GM12878 (cell line): ENCODE measurements at regions not wholly inside any gene's neighbourhood (a gene's known extent, or its start where the extent isn't known, plus 50 kb on each side); places are given as distances from the start of the nearest gene placed in this dataset.
"Not testable (repeated sequence)": the region's sequence is repeated elsewhere in the genome, so short reads cannot be mapped to it uniquely, and the experiment has no call there.

ENCODE experiments used
- BRCA1 ChIP-seq: IDR thresholded peaks from 2 replicates; pipeline ENCODE4 v1.6.1; 2011; ENCODE audit warnings: low read depth, low read length, improper control_type of control experiment
- EZH2 ChIP-seq: IDR thresholded peaks from 2 replicates; pipeline ENCODE4 v1.6.1; 2012; ENCODE audit warnings: low read depth, mild to moderate bottlenecking, control low read depth, inconsistent platforms, low read length, borderline replicate concordance; ENCODE audit not compliant: control insufficient read depth
- MTA2 ChIP-seq: fragments of 450-650 bp; IDR thresholded peaks from 2 replicates; pipeline ENCODE4 v1.6.1; 2016; ENCODE audit warnings: low read depth, mild to moderate bottlenecking, moderate library complexity
- MXI1 ChIP-seq: fragments of 150-350 bp; IDR thresholded peaks from 2 replicates; pipeline ENCODE4 v1.6.1; 2011; ENCODE audit warnings: low read depth, mild to moderate bottlenecking, inconsistent platforms, low read length, improper control_type of control experiment
- NFIC ChIP-seq: IDR thresholded peaks from 2 replicates; pipeline ENCODE4 v1.6.1; 2012; ENCODE audit warnings: low read depth, mild to moderate bottlenecking, inconsistent platforms, low read length, moderate library complexity
- POLR2A ChIP-seq: IDR thresholded peaks from 2 replicates; pipeline ENCODE4 v1.6.1; 2011; ENCODE audit warnings: low read depth, mild to moderate bottlenecking, low read length
- ZNF274 ChIP-seq: IDR thresholded peaks from one replicate; pipeline ENCODE4 v1.8.0; 2011; ENCODE audit not compliant: insufficient read length, insufficient read depth
- TF ChIP-seq, protein P1 (sequence below): fragments of 450-650 bp; IDR thresholded peaks from 2 replicates; pipeline ENCODE4 v1.6.1; 2017; ENCODE audit warnings: antibody characterized with exemption, mild to moderate bottlenecking, moderate library complexity
- TF ChIP-seq, protein P2 (sequence below), 3 experiments: IDR thresholded peaks in 2 of 3; conservative IDR thresholded peaks in 1 of 3; 2 replicates each; pipeline ENCODE4 v1.5.1; 2011; ENCODE audit warnings: low read depth in 3 of 3, low read length in 3 of 3, mild to moderate bottlenecking in 3 of 3, control low read depth in 2 of 3, moderate library complexity in 2 of 3, inconsistent platforms in 1 of 3, mixed read lengths in 1 of 3; ENCODE audit not compliant: control insufficient read depth in 2 of 3, insufficient read depth in 1 of 3; ENCODE audit errors: extremely low read depth in 1 of 3

DNA sequence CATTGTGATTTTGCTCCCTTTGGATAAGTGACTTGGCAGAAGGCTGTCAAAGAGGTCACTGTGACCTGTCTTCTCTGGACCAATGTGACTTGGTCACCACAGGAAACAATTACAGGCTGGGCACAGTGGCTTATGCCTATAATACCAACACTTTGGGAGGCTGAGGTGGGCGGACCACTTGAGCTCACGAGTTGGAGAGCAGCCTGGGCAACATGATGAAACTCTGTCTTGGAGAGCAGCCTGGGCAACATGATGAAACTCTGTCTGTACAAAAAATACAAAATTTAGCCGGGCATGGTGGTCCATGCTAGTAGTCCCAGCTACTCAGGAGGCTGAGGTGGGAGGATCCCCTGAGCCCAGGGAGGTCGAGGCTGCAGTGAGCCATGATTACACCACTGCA, 256.9 kb downstream of the FAM72C start:
- TF ChIP-seq, protein P1, sequence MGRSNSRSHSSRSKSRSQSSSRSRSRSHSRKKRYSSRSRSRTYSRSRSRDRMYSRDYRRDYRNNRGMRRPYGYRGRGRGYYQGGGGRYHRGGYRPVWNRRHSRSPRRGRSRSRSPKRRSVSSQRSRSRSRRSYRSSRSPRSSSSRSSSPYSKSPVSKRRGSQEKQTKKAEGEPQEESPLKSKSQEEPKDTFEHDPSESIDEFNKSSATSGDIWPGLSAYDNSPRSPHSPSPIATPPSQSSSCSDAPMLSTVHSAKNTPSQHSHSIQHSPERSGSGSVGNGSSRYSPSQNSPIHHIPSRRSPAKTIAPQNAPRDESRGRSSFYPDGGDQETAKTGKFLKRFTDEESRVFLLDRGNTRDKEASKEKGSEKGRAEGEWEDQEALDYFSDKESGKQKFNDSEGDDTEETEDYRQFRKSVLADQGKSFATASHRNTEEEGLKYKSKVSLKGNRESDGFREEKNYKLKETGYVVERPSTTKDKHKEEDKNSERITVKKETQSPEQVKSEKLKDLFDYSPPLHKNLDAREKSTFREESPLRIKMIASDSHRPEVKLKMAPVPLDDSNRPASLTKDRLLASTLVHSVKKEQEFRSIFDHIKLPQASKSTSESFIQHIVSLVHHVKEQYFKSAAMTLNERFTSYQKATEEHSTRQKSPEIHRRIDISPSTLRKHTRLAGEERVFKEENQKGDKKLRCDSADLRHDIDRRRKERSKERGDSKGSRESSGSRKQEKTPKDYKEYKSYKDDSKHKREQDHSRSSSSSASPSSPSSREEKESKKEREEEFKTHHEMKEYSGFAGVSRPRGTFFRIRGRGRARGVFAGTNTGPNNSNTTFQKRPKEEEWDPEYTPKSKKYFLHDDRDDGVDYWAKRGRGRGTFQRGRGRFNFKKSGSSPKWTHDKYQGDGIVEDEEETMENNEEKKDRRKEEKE = not testable (repeated sequence)
- TF ChIP-seq ZNF274, MXI1, NFIC, MTA2, BRCA1, POLR2A, EZH2: not testable (repeated sequence)
- TF ChIP-seq, protein P2, sequence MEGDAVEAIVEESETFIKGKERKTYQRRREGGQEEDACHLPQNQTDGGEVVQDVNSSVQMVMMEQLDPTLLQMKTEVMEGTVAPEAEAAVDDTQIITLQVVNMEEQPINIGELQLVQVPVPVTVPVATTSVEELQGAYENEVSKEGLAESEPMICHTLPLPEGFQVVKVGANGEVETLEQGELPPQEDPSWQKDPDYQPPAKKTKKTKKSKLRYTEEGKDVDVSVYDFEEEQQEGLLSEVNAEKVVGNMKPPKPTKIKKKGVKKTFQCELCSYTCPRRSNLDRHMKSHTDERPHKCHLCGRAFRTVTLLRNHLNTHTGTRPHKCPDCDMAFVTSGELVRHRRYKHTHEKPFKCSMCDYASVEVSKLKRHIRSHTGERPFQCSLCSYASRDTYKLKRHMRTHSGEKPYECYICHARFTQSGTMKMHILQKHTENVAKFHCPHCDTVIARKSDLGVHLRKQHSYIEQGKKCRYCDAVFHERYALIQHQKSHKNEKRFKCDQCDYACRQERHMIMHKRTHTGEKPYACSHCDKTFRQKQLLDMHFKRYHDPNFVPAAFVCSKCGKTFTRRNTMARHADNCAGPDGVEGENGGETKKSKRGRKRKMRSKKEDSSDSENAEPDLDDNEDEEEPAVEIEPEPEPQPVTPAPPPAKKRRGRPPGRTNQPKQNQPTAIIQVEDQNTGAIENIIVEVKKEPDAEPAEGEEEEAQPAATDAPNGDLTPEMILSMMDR (IDR thresholded peaks at IDR 0.05 in 2 of 3, conservative IDR thresholded peaks at IDR 0.05 in 1 of 3; ENCODE audit: control insufficient read depth in 2 of 3, extremely low read depth in 1 of 3, insufficient read depth in 1 of 3, low read depth in 3 of 3, low read length in 3 of 3) = not testable (repeated sequence)
